ENCODE measurements at regions not wholly inside any gene's neighbourhood (a gene's known extent, or its start where the extent isn't known, plus 50 kb on each side); places are given as distances from the start of the nearest gene placed in this dataset.

DNA sequence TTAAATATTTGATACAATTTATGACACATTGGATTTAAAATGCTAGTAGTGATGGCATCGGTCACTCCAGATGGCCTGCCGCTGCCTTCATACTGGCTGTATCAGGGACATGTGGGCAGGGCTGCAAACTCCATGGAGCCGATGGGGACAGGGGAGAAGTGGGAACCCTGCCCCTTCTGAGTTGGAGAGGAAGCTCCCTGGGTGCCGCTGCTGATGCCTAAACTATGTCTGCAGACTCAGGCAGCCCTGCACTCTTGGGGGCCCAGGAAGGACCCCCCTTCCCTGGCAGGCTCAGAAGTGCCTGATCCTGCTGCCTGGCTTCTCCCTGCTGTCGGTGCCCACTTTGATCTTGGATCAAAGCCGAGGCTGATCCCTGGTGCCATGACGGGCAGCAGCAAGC is 1522.1 kb downstream of the OTOL1 start:
- no peak overlapping the region for H3K27ac ChIP-seq (ENCODE audit: extremely low read length, insufficient read depth, low read length)
- POLR2A ChIA-PET, result no interaction called here
- CTCF ChIA-PET (ENCODE audit: low intra/inter-chr PET ratio, low total read pairs), result no interaction called here
- no peak overlapping the region for H3K4me2 ChIP-seq (ENCODE audit: low read depth, low read length)
- no peaks in the 10 kb centered on the region for H3K9me3 ChIP-seq (ENCODE audit: low read length)
- no peak overlapping the region for H2AFZ ChIP-seq (ENCODE audit: low read length)
- in situ Hi-C loops (cut with HindIII; ENCODE audit: extremely low pct_ligation_motif_present, low pct_unique_long_range_greater_than_20kb) (no loop called here), intact Hi-C loops (cut with micrococcal nuclease; ENCODE audit: unreplicated experiment) (no loop called here)
- H3K4me1 ChIP-seq (ENCODE audit: insufficient read depth, low read length), result no peaks in the 10 kb centered on the region
- no peaks in the 10 kb centered on the region for H4K20me1 ChIP-seq (ENCODE audit: insufficient read depth, low read length)
- no peak overlapping the region for H3K4me3 ChIP-seq (replicated peaks in 1 of 3; ENCODE audit: insufficient read depth in 1 of 3, low read depth in 2 of 3, low read length in 3 of 3)
- no peak for ATAC-seq
- no peak overlapping the region for H3K9ac ChIP-seq (ENCODE audit: insufficient read depth, low read depth, low read length)
- 2% methylated on average over 4 of the region's 7 CpGs for WGBS (ENCODE audit: low lambda C conversion rate)
- no peak for FAIRE-seq
- H3K27me3 ChIP-seq (ENCODE audit: control insufficient read depth in 1 of 2, insufficient read depth in 2 of 2, low read length in 2 of 2), result no peaks in the 10 kb centered on the region; a peak in 1 of 5 replicates
- no TSS peak for BruUV-seq (replicated peaks)
- H3K36me3 ChIP-seq (replicated peaks in 1 of 2; ENCODE audit: control insufficient read depth in 1 of 2, insufficient read depth in 2 of 2, low read length in 2 of 2), result no peaks in the 10 kb centered on the region
- DNase-seq (ENCODE audit: low spot score), result no peak
- no peaks in the 10 kb centered on the region for H3K79me2 ChIP-seq (ENCODE audit: insufficient read depth, low read length)
- TF ChIP-seq, protein P1, sequence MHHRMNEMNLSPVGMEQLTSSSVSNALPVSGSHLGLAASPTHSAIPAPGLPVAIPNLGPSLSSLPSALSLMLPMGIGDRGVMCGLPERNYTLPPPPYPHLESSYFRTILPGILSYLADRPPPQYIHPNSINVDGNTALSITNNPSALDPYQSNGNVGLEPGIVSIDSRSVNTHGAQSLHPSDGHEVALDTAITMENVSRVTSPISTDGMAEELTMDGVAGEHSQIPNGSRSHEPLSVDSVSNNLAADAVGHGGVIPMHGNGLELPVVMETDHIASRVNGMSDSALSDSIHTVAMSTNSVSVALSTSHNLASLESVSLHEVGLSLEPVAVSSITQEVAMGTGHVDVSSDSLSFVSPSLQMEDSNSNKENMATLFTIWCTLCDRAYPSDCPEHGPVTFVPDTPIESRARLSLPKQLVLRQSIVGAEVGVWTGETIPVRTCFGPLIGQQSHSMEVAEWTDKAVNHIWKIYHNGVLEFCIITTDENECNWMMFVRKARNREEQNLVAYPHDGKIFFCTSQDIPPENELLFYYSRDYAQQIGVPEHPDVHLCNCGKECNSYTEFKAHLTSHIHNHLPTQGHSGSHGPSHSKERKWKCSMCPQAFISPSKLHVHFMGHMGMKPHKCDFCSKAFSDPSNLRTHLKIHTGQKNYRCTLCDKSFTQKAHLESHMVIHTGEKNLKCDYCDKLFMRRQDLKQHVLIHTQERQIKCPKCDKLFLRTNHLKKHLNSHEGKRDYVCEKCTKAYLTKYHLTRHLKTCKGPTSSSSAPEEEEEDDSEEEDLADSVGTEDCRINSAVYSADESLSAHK (CRISPR knock-in tag; IDR thresholded peaks at IDR 0.05; ENCODE audit: borderline replicate concordance), result no peak
- TF ChIP-seq, protein P2, sequence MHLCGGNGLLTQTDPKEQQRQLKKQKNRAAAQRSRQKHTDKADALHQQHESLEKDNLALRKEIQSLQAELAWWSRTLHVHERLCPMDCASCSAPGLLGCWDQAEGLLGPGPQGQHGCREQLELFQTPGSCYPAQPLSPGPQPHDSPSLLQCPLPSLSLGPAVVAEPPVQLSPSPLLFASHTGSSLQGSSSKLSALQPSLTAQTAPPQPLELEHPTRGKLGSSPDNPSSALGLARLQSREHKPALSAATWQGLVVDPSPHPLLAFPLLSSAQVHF (CRISPR knock-in tag; IDR thresholded peaks at IDR 0.05), result no peak
- no peak for TF ChIP-seq ZBTB46 (CRISPR knock-in tag; IDR thresholded peaks at IDR 0.05; ENCODE audit: borderline replicate concordance)
- no peak for TF ChIP-seq NFRKB (IDR thresholded peaks at IDR 0.05)
- TF ChIP-seq ZNF749 (CRISPR knock-in tag; IDR thresholded peaks at IDR 0.05; ENCODE audit: borderline replicate concordance), result no peak
- TF ChIP-seq ZNF101 (CRISPR knock-in tag; IDR thresholded peaks at IDR 0.05; ENCODE audit: borderline replicate concordance, low read depth), result no peak
- no peak for TF ChIP-seq TEF (CRISPR knock-in tag; IDR thresholded peaks at IDR 0.05)
- TF ChIP-seq ZNF576 (CRISPR knock-in tag; IDR thresholded peaks at IDR 0.05), result no peak
- TF ChIP-seq FOXK1 (CRISPR knock-in tag; IDR thresholded peaks at IDR 0.05; ENCODE audit: borderline replicate concordance, low read depth), result no peak
- no peak for TF ChIP-seq E2F1 (CRISPR knock-in tag; IDR thresholded peaks at IDR 0.05)
- no peak for TF ChIP-seq ISX (CRISPR knock-in tag; conservative IDR thresholded peaks at IDR 0.05)
- no peak for TF ChIP-seq TEAD2 (CRISPR knock-in tag; IDR thresholded peaks at IDR 0.05)
- TF ChIP-seq, protein P3, sequence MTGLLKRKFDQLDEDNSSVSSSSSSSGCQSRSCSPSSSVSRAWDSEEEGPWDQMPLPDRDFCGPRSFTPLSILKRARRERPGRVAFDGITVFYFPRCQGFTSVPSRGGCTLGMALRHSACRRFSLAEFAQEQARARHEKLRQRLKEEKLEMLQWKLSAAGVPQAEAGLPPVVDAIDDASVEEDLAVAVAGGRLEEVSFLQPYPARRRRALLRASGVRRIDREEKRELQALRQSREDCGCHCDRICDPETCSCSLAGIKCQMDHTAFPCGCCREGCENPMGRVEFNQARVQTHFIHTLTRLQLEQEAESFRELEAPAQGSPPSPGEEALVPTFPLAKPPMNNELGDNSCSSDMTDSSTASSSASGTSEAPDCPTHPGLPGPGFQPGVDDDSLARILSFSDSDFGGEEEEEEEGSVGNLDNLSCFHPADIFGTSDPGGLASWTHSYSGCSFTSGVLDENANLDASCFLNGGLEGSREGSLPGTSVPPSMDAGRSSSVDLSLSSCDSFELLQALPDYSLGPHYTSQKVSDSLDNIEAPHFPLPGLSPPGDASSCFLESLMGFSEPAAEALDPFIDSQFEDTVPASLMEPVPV (CRISPR knock-in tag; IDR thresholded peaks at IDR 0.05), result no peak
- TF ChIP-seq, protein P4, sequence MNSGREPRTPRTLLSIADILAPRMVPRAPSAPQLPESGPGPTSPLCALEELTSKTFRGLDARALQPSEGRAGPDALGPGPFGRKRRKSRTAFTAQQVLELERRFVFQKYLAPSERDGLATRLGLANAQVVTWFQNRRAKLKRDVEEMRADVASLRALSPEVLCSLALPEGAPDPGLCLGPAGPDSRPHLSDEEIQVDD (CRISPR knock-in tag; IDR thresholded peaks at IDR 0.05; ENCODE audit: borderline replicate concordance), result no peak
- TF ChIP-seq RARG (CRISPR knock-in tag; IDR thresholded peaks at IDR 0.05; ENCODE audit: low read depth), result no peak
- TF ChIP-seq SRF (IDR thresholded peaks at IDR 0.05; ENCODE audit: low read depth, low read length), result no peak

Measured in HepG2 (cell line).